GM12801 (cell line): ENCODE measurements at regions not wholly inside any gene's neighbourhood (a gene's known extent, or its start where the extent isn't known, plus 50 kb on each side); places are given as distances from the start of the nearest gene placed in this dataset.

Experiments used
- CTCF ChIP-seq: IDR thresholded peaks from one replicate; pipeline ENCODE4 v1.5.1; 2011; ENCODE audit warnings: control low read depth; ENCODE audit not compliant: insufficient read length; ENCODE audit errors: extremely low read depth

GRCh38 chr17:73983621-73984400 lies 219.7 kb upstream of the RPL38 start:
- no peak for TF ChIP-seq CTCF

GRCh38 chr17:73984941-73985340 lies 218.5 kb upstream of the RPL38 start:
- TF ChIP-seq CTCF = no peak

- no peak for TF ChIP-seq CTCF
These were observed 217.9 kb upstream of the RPL38 start for GRCh38 chr17:73985466-73986015.

- TF ChIP-seq CTCF = no peak
These were observed 216.8 kb upstream of the RPL38 start for GRCh38 chr17:73986641-73987177.

- TF ChIP-seq CTCF = no peak
These were observed 216.1 kb upstream of the RPL38 start for GRCh38 chr17:73987395-73987794.

- no peak for TF ChIP-seq CTCF
These were observed 215.5 kb upstream of the RPL38 start for GRCh38 chr17:73987845-73988509.

GRCh38 chr17:73989671-73990070 lies 213.8 kb upstream of the RPL38 start:
- TF ChIP-seq CTCF = no peak
